ENCODE measurements at regions not wholly inside any gene's neighbourhood (a gene's known extent, or its start where the extent isn't known, plus 50 kb on each side); places are given as distances from the start of the nearest gene placed in this dataset.

- no peak for TF ChIP-seq CHD7 (IDR thresholded peaks at IDR 0.05; ENCODE audit: insufficient replicate concordance, low read length)
- TF ChIP-seq BACH1 (IDR thresholded peaks at IDR 0.05; ENCODE audit: low read length) = no peak
- TF ChIP-seq RNF2 (IDR thresholded peaks at IDR 0.05; ENCODE audit: borderline replicate concordance, low read depth, low read length, missing control alignments, poor library complexity, severe bottlenecking) = no peak
- TF ChIP-seq GTF2F1 (IDR thresholded peaks at IDR 0.05; ENCODE audit: borderline replicate concordance, low read depth, low read length) = no peak
- no peak for TF ChIP-seq CBX8 (IDR thresholded peaks at IDR 0.05; ENCODE audit: borderline replicate concordance, low read depth, low read length)
Observed at GRCh38 chr5:62785588-62785987, 207.0 kb downstream of the LRRC70 start (continued).

Data from H1 (cell line).